CD14-positive monocyte (primary cell): ENCODE measurements at regions not wholly inside any gene's neighbourhood (a gene's known extent, or its start where the extent isn't known, plus 50 kb on each side); places are given as distances from the start of the nearest gene placed in this dataset.

Source experiments
- DNase-seq, 3 donors: peaks; one replicate each; pipeline ENCODE4 v3.0.0-alpha.2; 2011 to 2022
- H2AFZ ChIP-seq: 2 replicates; pipeline ENCODE4 v1.6.0; 2012; ENCODE audit warnings: mild to moderate bottlenecking, low read depth, low read length, inconsistent platforms; ENCODE audit not compliant: insufficient read depth, poor library complexity, severe bottlenecking
- H3K27ac ChIP-seq, 2 donors: 1 replicate in 1 of 2; 2 replicates in 1 of 2; pipeline ENCODE4 v1.5.1; 2012 to 2013; ENCODE audit warnings: low read length in 2 of 2, control low read depth in 1 of 2, inconsistent platforms in 1 of 2, low read depth in 1 of 2, mild to moderate bottlenecking in 1 of 2
- H3K27me3 ChIP-seq, 2 donors: one replicate each; pipeline versions ENCODE4 v1.6.0 to v1.6.1; 2011 to 2013; ENCODE audit warnings: low read length in 2 of 2; ENCODE audit not compliant: control insufficient read depth in 2 of 2, insufficient read depth in 2 of 2
- H3K36me3 ChIP-seq, 2 donors: replicated peaks in 1 of 2; 1 replicate in 1 of 2; 2 replicates in 1 of 2; pipeline versions ENCODE4 v1.5.1 to v1.6.1; 2012 to 2013; ENCODE audit warnings: low read length in 2 of 2, control low read depth in 1 of 2, inconsistent platforms in 1 of 2, mild to moderate bottlenecking in 1 of 2; ENCODE audit not compliant: insufficient read depth in 2 of 2, control insufficient read depth in 1 of 2
- H3K4me1 ChIP-seq, 2 donors: 1 replicate in 1 of 2; 2 replicates in 1 of 2; pipeline versions ENCODE4 v1.5.1 to v1.6.1; 2012 to 2013; ENCODE audit warnings: low read length in 2 of 2, control low read depth in 1 of 2, inconsistent platforms in 1 of 2, mild to moderate bottlenecking in 1 of 2, moderate library complexity in 1 of 2; ENCODE audit not compliant: insufficient read depth in 2 of 2, control insufficient read depth in 1 of 2
- H3K4me2 ChIP-seq: replicated peaks from 2 replicates; pipeline ENCODE3; 2012; ENCODE audit warnings: low read length, moderate library complexity, mild to moderate bottlenecking; ENCODE audit not compliant: poor library complexity, severe bottlenecking; ENCODE audit errors: extremely low read depth
- H3K4me3 ChIP-seq, 3 experiments: fragments of 200-600 bp in 1 of 3; sonication (generic) in 1 of 3; replicated peaks in 1 of 3; 1 replicate in 2 of 3; 2 replicates in 1 of 3; pipeline ENCODE4 v1.5.1; 2011 to 2013; ENCODE audit warnings: low read length in 3 of 3, mild to moderate bottlenecking in 3 of 3, control low read depth in 2 of 3, low read depth in 2 of 3, inconsistent platforms in 1 of 3, moderate library complexity in 1 of 3
- H3K79me2 ChIP-seq: 2 replicates; pipeline ENCODE4 v1.6.0; 2012; ENCODE audit warnings: mild to moderate bottlenecking, control low read depth, inconsistent platforms, low read length, moderate library complexity; ENCODE audit not compliant: insufficient read depth
- H3K9ac ChIP-seq: 2 replicates; pipeline ENCODE4 v1.6.0; 2017; ENCODE audit warnings: low read length, mild to moderate bottlenecking; ENCODE audit not compliant: insufficient read depth, poor library complexity, severe bottlenecking
- H3K9me3 ChIP-seq, 2 donors: replicated peaks in 1 of 2; 1 replicate in 1 of 2; 2 replicates in 1 of 2; pipeline versions ENCODE4 v1.5.1 to v1.6.1; 2012 to 2013; ENCODE audit warnings: low read length in 2 of 2, control low read depth in 1 of 2; ENCODE audit not compliant: control insufficient read depth in 1 of 2, insufficient read depth in 1 of 2
- H4K20me1 ChIP-seq: 2 replicates; pipeline ENCODE4 v1.6.0; 2012; ENCODE audit warnings: mild to moderate bottlenecking, low read length, control low read depth, moderate library complexity; ENCODE audit not compliant: insufficient read depth
- H3K27ac Mint-ChIP-seq, 7 donors: one replicate each; pipeline ENCODE4 v1.8.0; 2020; ENCODE audit warnings: mild to moderate bottlenecking in 7 of 7, mixed read lengths in 7 of 7, moderate library complexity in 6 of 7, inconsistent platforms in 2 of 7
- H3K27me3 Mint-ChIP-seq, 3 donors: one replicate each; pipeline ENCODE4 v1.8.0; 2021 to 2022; ENCODE audit warnings: low read depth in 3 of 3, mild to moderate bottlenecking in 3 of 3, mixed read lengths in 3 of 3, moderate library complexity in 3 of 3, inconsistent platforms in 1 of 3
- H3K36me3 Mint-ChIP-seq, 2 donors: one replicate each; pipeline ENCODE4 v1.8.0; 2020; ENCODE audit warnings: mixed read lengths in 2 of 2, inconsistent platforms in 1 of 2, mild to moderate bottlenecking in 1 of 2
- H3K4me1 Mint-ChIP-seq: one replicate; pipeline ENCODE4 v1.8.0; 2020; ENCODE audit warnings: mild to moderate bottlenecking, mixed read lengths
- H3K4me3 Mint-ChIP-seq, 2 donors: one replicate each; pipeline ENCODE4 v1.8.0; 2020; ENCODE audit warnings: mild to moderate bottlenecking in 2 of 2, mixed read lengths in 2 of 2, moderate library complexity in 1 of 2
- H3K9me3 Mint-ChIP-seq, 7 donors: one replicate each; pipeline ENCODE4 v1.8.0; 2020 to 2022; ENCODE audit warnings: mixed read lengths in 7 of 7, mild to moderate bottlenecking in 6 of 7, moderate library complexity in 6 of 7, inconsistent platforms in 2 of 7
- CTCF ChIP-seq: fragments of 200-600 bp; IDR thresholded peaks from one replicate; pipeline ENCODE4 v1.8.0; 2022; ENCODE audit warnings: antibody characterized with exemption, mild to moderate bottlenecking
- WGBS: methylation state at CpG from one replicate; pipeline ENCODE4 v1.1.5; 2013; ENCODE audit warnings: missing lambda C conversion rate; ENCODE audit not compliant: insufficient coverage; 5-methylcytosine and 5-hydroxymethylcytosine counted together
- intact Hi-C, 2 donors: fragments of 100-400 bp; cut with micrococcal nuclease; formaldehyde crosslinking; loops; one replicate each; pipeline versions ENCODE4 v1.15.0 to v1.15.1; 2023

GRCh38 chr15:87228460-87228859 lies 1028.1 kb downstream of the NTRK3 start:
- Mint-ChIP-seq H3K4me1 (no peaks in the 10 kb centered on the region), H3K36me3 (no peaks in the 10 kb centered on the region), H3K4me3 (no peak overlapping the region), H3K27ac (no peak overlapping the region), H3K9me3 (peaks cover 3 to 9% (median 6%) of the 10 kb centered on the region in 7 donors), H3K27me3 (no peaks in the 10 kb centered on the region)
- H3K27ac ChIP-seq: no peak overlapping the region
- no peaks in the 10 kb centered on the region for H3K79me2 ChIP-seq
- DNase-seq: no peak
- no peaks in the 10 kb centered on the region for H3K4me1 ChIP-seq
- H3K27me3 ChIP-seq: no peaks in the 10 kb centered on the region
- no peaks in the 10 kb centered on the region for H3K36me3 ChIP-seq
- no peaks in the 10 kb centered on the region for H4K20me1 ChIP-seq
- no peak for TF ChIP-seq CTCF
- H3K4me3 ChIP-seq: no peak overlapping the region
- intact Hi-C loops: no loop called here
- no peak overlapping the region for H3K4me2 ChIP-seq
- H3K9ac ChIP-seq: no peak overlapping the region
- H3K9me3 ChIP-seq: no peaks in the 10 kb centered on the region
- no peak overlapping the region for H2AFZ ChIP-seq
- WGBS: no CpG with 5 or more reads among the region's 4 CpGs

GRCh38 chr15:87227846-87228245 lies 1028.7 kb downstream of the NTRK3 start:
- intact Hi-C loops: no loop called here
- peaks cover 3 to 8% (median 6%) of the 10 kb centered on the region in 7 donors for H3K9me3 Mint-ChIP-seq
- H3K4me3 ChIP-seq: no peak overlapping the region
- no peak overlapping the region for H3K27ac Mint-ChIP-seq
- no peaks in the 10 kb centered on the region for H3K79me2 ChIP-seq
- DNase-seq: no peak
- no peak for TF ChIP-seq CTCF
- H3K4me3 Mint-ChIP-seq: no peak overlapping the region
- H3K9ac ChIP-seq: no peak overlapping the region
- no peaks in the 10 kb centered on the region for H3K27me3 ChIP-seq
- WGBS: no CpG with 5 or more reads among the region's 4 CpGs
- no peak overlapping the region for H2AFZ ChIP-seq
- H3K27ac ChIP-seq: no peak overlapping the region
- no peaks in the 10 kb centered on the region for H3K27me3 Mint-ChIP-seq
- no peak overlapping the region for H3K4me2 ChIP-seq
- no peaks in the 10 kb centered on the region for H3K9me3 ChIP-seq
- H4K20me1 ChIP-seq: no peaks in the 10 kb centered on the region
- no peaks in the 10 kb centered on the region for H3K4me1 ChIP-seq
- H3K36me3 ChIP-seq: no peaks in the 10 kb centered on the region
- no peaks in the 10 kb centered on the region for H3K36me3 Mint-ChIP-seq
- H3K4me1 Mint-ChIP-seq: no peaks in the 10 kb centered on the region
